LNCAP (cell line): ENCODE measurements at regions not wholly inside any gene's neighbourhood (a gene's known extent, or its start where the extent isn't known, plus 50 kb on each side); places are given as distances from the start of the nearest gene placed in this dataset.

ENCODE experiments used
- TF ChIP-seq, protein P1 (sequence below): fragments of 450-650 bp; IDR thresholded peaks from 2 replicates; pipeline ENCODE4 v1.5.1; 2017; ENCODE audit warnings: mild to moderate bottlenecking

GRCh38 chr4:13207226-13207625 is 276.9 kb downstream of the RAB28 start:
- TF ChIP-seq, protein P1, sequence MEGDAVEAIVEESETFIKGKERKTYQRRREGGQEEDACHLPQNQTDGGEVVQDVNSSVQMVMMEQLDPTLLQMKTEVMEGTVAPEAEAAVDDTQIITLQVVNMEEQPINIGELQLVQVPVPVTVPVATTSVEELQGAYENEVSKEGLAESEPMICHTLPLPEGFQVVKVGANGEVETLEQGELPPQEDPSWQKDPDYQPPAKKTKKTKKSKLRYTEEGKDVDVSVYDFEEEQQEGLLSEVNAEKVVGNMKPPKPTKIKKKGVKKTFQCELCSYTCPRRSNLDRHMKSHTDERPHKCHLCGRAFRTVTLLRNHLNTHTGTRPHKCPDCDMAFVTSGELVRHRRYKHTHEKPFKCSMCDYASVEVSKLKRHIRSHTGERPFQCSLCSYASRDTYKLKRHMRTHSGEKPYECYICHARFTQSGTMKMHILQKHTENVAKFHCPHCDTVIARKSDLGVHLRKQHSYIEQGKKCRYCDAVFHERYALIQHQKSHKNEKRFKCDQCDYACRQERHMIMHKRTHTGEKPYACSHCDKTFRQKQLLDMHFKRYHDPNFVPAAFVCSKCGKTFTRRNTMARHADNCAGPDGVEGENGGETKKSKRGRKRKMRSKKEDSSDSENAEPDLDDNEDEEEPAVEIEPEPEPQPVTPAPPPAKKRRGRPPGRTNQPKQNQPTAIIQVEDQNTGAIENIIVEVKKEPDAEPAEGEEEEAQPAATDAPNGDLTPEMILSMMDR = no peak

GRCh38 chr4:13203101-13203500 is 281.0 kb downstream of the RAB28 start:
- TF ChIP-seq, protein P1 = no peak

DNA sequence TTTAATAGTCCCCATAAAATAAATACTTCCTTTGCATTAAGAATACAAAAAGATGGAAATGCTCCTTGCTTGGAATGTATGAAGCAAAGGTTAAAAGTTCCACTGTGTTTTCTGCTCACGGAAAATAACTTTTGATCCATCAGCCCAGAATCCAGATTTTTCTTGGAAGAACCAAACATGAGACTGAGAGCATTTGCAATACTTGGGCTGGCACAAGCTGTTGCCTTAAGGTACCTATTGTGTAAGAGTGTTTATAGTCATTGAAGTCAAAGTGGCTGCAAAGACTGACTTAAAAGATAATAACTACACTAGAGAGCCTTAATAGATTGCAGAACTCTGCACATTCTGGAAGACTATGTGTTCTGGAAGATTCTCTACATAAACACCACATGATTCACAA is 281.4 kb downstream of the RAB28 start:
- TF ChIP-seq, protein P1 = no peak

GRCh38 chr4:13201241-13201640 is 282.9 kb downstream of the RAB28 start:
- TF ChIP-seq, protein P1 = no peak

DNA sequence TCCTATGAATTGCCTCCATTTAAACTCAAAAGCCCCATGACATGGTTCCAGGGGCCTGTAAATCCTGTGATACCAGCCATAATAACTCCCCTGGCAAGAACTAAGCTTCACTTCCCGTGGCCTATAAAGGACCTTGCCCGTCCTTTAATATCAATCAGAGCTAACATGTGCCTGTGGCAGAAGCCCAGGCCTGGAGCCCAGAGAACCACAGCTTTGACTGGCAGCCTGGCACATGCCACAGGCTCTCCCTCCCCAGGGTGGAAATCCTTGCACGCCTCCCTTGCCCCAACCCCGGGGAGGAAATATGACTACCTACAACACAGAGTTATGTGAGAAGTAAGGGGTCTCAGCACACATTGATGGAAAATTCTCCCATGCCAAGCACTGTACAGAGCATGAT is 287.4 kb downstream of the RAB28 start:
- TF ChIP-seq, protein P1 = no peak

DNA sequence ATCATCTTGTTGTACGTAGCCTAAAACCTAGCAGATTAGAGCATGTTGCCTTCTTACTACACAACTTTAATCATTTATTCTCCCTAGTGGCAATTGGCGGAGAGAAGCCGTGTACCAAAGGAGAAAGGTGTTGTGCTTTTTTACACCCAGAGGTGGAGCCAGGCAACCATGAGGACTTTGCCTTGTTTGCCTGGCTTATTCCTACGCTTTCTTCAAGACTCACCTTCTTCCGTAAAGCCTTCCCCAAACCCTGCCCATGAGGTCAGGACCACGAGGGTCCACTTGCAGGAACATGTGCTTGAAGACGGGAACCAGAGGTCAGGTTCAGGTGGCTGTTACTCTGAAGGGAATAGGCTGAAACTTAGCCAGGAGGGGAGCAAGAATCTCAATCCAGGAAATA is 290.5 kb downstream of the RAB28 start:
- TF ChIP-seq, protein P1 = no peak

DNA sequence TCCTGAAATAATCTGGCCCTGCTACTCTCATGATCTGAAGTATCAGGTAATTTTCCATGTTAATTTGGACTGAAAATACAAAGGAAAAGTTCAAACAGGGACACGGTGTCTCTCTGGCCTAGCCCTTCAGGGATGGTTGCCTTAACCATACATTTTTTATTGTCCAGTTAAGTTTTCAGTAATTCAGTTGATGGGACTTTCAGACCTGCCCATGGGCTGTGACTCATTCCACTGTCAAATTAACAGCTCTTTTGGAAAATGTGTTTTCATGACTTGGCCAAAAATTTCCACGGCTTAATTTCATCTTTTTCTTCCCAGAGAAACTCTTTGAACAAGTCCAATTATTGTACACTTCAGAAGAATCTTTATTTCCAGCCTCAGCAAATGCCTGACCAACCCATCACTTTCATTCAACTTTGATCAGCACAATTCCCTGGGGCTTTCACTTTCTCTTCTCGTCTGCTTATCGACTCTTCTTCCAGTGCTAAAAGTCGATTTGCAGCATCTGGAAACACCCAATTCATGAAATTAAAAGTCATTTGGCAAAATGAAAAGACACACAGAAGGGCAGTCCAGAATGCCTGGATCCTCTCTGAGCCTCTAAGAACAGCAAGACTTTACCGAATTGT is 293.9 kb downstream of the RAB28 start:
- TF ChIP-seq, protein P1 = no peak

DNA sequence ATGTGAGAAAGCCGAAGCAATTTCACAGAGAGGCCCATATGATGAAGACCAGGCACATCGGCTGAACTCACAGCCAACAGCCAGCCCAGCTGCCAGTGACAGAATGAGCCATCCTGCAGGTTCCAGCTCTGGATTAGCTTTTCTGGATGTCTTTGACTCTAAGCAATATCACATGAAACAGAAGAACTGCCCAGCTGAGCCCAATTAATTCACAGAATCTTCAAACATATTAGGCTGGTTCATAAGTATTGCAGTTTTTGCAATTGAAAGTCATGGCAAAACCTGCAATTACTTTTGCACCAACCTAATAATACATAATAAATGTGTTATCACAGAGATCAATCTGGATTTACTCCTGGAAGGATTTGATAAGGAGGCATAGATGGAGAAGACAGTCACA is 299.9 kb downstream of the RAB28 start:
- TF ChIP-seq, protein P1 = no peak
